NCI-H2107 treated with DMSO at 0.1 percent for 48 hours (cell line): ENCODE measurements at regions not wholly inside any gene's neighbourhood (a gene's known extent, or its start where the extent isn't known, plus 50 kb on each side); places are given as distances from the start of the nearest gene placed in this dataset.
"Not testable (repeated sequence)": the region's sequence is repeated elsewhere in the genome, so short reads cannot be mapped to it uniquely, and the experiment has no call there.

ENCODE experiments used
- DNase-seq: peaks from one replicate; lab custom pipeline; 2025; ENCODE audit not compliant: unreplicated experiment; lab: John Stamatoyannopoulos, UW

- no peak for DNase-seq
Observed at GRCh38 chr20:40848526-40848925, 159.5 kb upstream of the MAFB start.

GRCh38 chr20:40849456-40849855 is 160.4 kb upstream of the MAFB start:
- DNase-seq = no peak

- no peak for DNase-seq
Observed at GRCh38 chr20:40851051-40851450, 162.0 kb upstream of the MAFB start.

- no peak for DNase-seq
Observed at GRCh38 chr20:40855269-40855668, 166.2 kb upstream of the MAFB start.

- no peak for DNase-seq
Observed at GRCh38 chr20:40856653-40857052, 167.6 kb upstream of the MAFB start.

GRCh38 chr20:40860487-40860902 is 168.1 kb upstream of the TOP1 start:
- DNase-seq = no peak

GRCh38 chr20:40861427-40862008 is 167.1 kb upstream of the TOP1 start:
- no peak for DNase-seq

GRCh38 chr20:40863355-40863919 is 165.2 kb upstream of the TOP1 start:
- DNase-seq = no peak

GRCh38 chr20:40864470-40864869 is 164.2 kb upstream of the TOP1 start:
- DNase-seq = no peak

GRCh38 chr20:40865095-40865494 is 163.5 kb upstream of the TOP1 start:
- DNase-seq = no peak

- DNase-seq = no peak
Observed at GRCh38 chr20:40866056-40866455, 162.6 kb upstream of the TOP1 start.

- DNase-seq = no peak
Observed at GRCh38 chr20:40868551-40869217, 159.9 kb upstream of the TOP1 start.

- DNase-seq = no peak
Observed at GRCh38 chr20:40869218-40870147, 159.1 kb upstream of the TOP1 start.

- no peak for DNase-seq
Observed at GRCh38 chr20:40875116-40876085, 153.2 kb upstream of the TOP1 start.

GRCh38 chr20:40878099-40878498 is 150.5 kb upstream of the TOP1 start:
- not testable (repeated sequence) for DNase-seq

GRCh38 chr20:40880063-40880728 is 148.4 kb upstream of the TOP1 start:
- DNase-seq = no peak

GRCh38 chr20:40880729-40881109 is 147.9 kb upstream of the TOP1 start:
- DNase-seq = no peak

- DNase-seq = no peak
Observed at GRCh38 chr20:40882152-40882551, 146.5 kb upstream of the TOP1 start.

- no peak for DNase-seq
Observed at GRCh38 chr20:40883097-40883496, 145.5 kb upstream of the TOP1 start.

GRCh38 chr20:40887105-40887504 is 141.5 kb upstream of the TOP1 start:
- no peak for DNase-seq
